Astrocyte (in vitro differentiated cells and primary cell): ENCODE measurements at regions not wholly inside any gene's neighbourhood (a gene's known extent, or its start where the extent isn't known, plus 50 kb on each side); places are given as distances from the start of the nearest gene placed in this dataset.

ENCODE experiments used
- CTCF ChIP-seq: IDR thresholded peaks from 2 replicates; pipeline ENCODE4 v1.5.1; 2011; ENCODE audit warnings: low read depth, mild to moderate bottlenecking, inconsistent platforms, low read length, moderate library complexity; ENCODE audit not compliant: insufficient read depth
- EZH2 ChIP-seq: IDR thresholded peaks from 2 replicates; pipeline ENCODE4 v1.6.1; 2012; ENCODE audit warnings: mild to moderate bottlenecking, low read length, inconsistent platforms; ENCODE audit not compliant: insufficient read depth

- TF ChIP-seq EZH2 (no peak), CTCF (no peak)
These were observed 231.9 kb upstream of the FAT4 start for GRCh38 chr4:125082729-125083417.
